GM12891 (cell line): ENCODE measurements at regions not wholly inside any gene's neighbourhood (a gene's known extent, or its start where the extent isn't known, plus 50 kb on each side); places are given as distances from the start of the nearest gene placed in this dataset.

Experiments
- POLR2A ChIP-seq: IDR thresholded peaks from 2 replicates; pipeline ENCODE4 v1.6.1; 2011; ENCODE audit warnings: low read depth, low read length, control low read depth
- POLR2AphosphoS5 ChIP-seq: IDR thresholded peaks from 2 replicates; pipeline ENCODE4 v1.6.1; 2011; ENCODE audit warnings: low read depth, low read length, control low read depth

GRCh38 chr10:121033366-121033765 lies 182.2 kb downstream of the WDR11 start:
- TF ChIP-seq POLR2AphosphoS5 (no peak), POLR2A (no peak)
